NOMO-1 treated with DMSO at 0.1 percent for 48 hours (cell line): ENCODE measurements at regions not wholly inside any gene's neighbourhood (a gene's known extent, or its start where the extent isn't known, plus 50 kb on each side); places are given as distances from the start of the nearest gene placed in this dataset.
"Not testable (repeated sequence)": the region's sequence is repeated elsewhere in the genome, so short reads cannot be mapped to it uniquely, and the experiment has no call there.

Source experiments
- DNase-seq: peaks from one replicate; lab custom pipeline; 2025; ENCODE audit not compliant: unreplicated experiment; lab: John Stamatoyannopoulos, UW

DNA sequence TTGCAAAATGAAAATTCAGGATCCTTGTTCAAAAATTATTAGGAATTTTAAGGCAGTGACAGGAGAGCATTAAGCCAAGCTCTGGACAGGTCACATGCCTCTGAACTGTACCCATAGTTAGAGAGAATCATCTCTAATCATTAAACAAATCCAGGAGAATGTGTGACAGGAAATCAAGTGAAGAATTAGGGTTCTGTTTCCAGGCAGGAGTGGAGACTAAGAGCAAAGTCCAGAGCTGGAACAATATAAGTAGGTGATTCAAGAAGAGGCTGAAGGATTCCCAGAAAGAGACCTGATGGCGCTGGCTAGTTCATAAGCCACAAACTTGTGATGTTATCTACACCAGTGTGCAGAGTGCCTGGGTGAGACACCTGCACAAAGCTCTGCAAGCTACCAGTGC is 104.6 kb upstream of the PRKG2 start:
- DNase-seq = no peak

GRCh38 chr4:81314897-81315470 is 100.0 kb upstream of the PRKG2 start:
- DNase-seq = no peak

- no peak for DNase-seq
Measured at GRCh38 chr4:81314196-81314896, 99.3 kb upstream of the PRKG2 start.

GRCh38 chr4:81307991-81308390 is 93.0 kb upstream of the PRKG2 start:
- DNase-seq = no peak

- DNase-seq = no peak
Measured at GRCh38 chr4:81304871-81305270, 89.8 kb upstream of the PRKG2 start.

GRCh38 chr4:81300352-81300751 is 85.3 kb upstream of the PRKG2 start:
- not testable (repeated sequence) for DNase-seq

GRCh38 chr4:81290813-81291212 is 75.8 kb upstream of the PRKG2 start:
- DNase-seq = no peak

- DNase-seq = no peak
Measured at GRCh38 chr4:81287101-81287500, 72.1 kb upstream of the PRKG2 start.

GRCh38 chr4:81282131-81282530 is 67.1 kb upstream of the PRKG2 start:
- DNase-seq = no peak

DNA sequence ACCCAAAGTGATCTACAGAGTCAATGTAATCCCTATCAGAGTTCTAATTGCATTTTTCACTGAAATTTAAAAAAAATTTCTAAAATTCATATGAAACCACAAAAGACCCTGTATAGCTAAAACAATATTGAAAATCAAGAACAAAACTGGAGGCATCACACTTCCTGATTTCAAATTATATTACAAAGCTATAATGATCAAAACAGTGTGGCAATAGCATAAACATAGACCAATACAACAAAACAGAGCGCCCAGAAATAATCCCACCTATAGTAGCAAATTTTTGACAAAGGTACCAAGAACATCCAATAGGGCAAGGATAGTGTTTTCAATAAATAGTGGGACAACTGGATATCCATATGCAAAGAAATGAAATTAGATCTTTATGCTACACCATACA is 59.4 kb upstream of the PRKG2 start:
- no peak for DNase-seq

- DNase-seq = no peak
Measured at GRCh38 chr4:81272671-81273070, 57.6 kb upstream of the PRKG2 start.
